Esophagus squamous epithelium (tissue), 4 donors: ENCODE measurements at regions not wholly inside any gene's neighbourhood (a gene's known extent, or its start where the extent isn't known, plus 50 kb on each side); places are given as distances from the start of the nearest gene placed in this dataset.

ENCODE experiments used
- POLR2A ChIP-seq, 4 donors: fragments of 450-650 bp; IDR thresholded peaks; one replicate each; pipeline ENCODE4 v1.6.1; 2017; ENCODE audit warnings: antibody characterized with exemption in 4 of 4, mild to moderate bottlenecking in 4 of 4, moderate library complexity in 3 of 4
- TF ChIP-seq, protein P1 (sequence below), 6 experiments: fragments of 450-650 bp in 4 of 6; fragments of 200-600 bp in 2 of 6; sonication (generic) in 2 of 6; IDR thresholded peaks; one replicate each; pipeline ENCODE4 v1.5.1; 2016 to 2019; ENCODE audit warnings: antibody characterized with exemption in 6 of 6, mild to moderate bottlenecking in 4 of 6, moderate library complexity in 4 of 6

DNA sequence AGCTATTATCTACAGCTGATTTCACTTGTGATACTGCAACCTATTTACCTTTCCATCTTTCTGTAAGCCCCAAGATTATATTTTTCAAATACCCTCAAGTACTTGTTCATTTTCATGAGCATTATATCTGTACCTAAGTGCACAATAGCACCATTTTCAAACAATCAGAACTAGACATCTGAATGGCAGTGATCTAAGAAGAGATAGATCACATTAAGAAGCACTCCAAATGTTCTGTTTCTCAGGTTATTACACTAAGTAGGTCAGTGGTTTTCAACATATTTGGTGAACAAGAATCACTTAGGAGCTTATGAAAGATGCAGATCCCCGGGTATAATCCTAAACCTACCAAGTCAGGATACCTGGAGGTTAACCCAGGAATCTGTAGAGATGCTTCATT is 872.7 kb downstream of the DCDC2C start:
- TF ChIP-seq POLR2A (IDR thresholded peaks at IDR 0.05) = no peak
- TF ChIP-seq, protein P1, sequence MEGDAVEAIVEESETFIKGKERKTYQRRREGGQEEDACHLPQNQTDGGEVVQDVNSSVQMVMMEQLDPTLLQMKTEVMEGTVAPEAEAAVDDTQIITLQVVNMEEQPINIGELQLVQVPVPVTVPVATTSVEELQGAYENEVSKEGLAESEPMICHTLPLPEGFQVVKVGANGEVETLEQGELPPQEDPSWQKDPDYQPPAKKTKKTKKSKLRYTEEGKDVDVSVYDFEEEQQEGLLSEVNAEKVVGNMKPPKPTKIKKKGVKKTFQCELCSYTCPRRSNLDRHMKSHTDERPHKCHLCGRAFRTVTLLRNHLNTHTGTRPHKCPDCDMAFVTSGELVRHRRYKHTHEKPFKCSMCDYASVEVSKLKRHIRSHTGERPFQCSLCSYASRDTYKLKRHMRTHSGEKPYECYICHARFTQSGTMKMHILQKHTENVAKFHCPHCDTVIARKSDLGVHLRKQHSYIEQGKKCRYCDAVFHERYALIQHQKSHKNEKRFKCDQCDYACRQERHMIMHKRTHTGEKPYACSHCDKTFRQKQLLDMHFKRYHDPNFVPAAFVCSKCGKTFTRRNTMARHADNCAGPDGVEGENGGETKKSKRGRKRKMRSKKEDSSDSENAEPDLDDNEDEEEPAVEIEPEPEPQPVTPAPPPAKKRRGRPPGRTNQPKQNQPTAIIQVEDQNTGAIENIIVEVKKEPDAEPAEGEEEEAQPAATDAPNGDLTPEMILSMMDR (IDR thresholded peaks at IDR 0.05) = no peak
